ENCODE measurements at regions not wholly inside any gene's neighbourhood (a gene's known extent, or its start where the extent isn't known, plus 50 kb on each side); places are given as distances from the start of the nearest gene placed in this dataset.

- no peak for DNase-seq
Observed at GRCh38 chr14:104373855-104374717, 205.5 kb upstream of the C14orf180 start.

GRCh38 chr14:104374718-104375080 lies 204.9 kb upstream of the C14orf180 start:
- DNase-seq = no peak

GRCh38 chr14:104375551-104376201 lies 203.9 kb upstream of the C14orf180 start:
- DNase-seq = no peak

- no peak for DNase-seq
Observed at GRCh38 chr14:104376202-104377140, 203.1 kb upstream of the C14orf180 start.

- no peak for DNase-seq
Observed at GRCh38 chr14:104377256-104377655, 202.3 kb upstream of the C14orf180 start.

GRCh38 chr14:104378698-104379113 lies 200.9 kb upstream of the C14orf180 start:
- no peak for DNase-seq

GRCh38 chr14:104382361-104383087 lies 197.0 kb upstream of the C14orf180 start:
- DNase-seq = no peak

- DNase-seq = peak; percentile 76
Observed at GRCh38 chr14:104383088-104383995, 196.2 kb upstream of the C14orf180 start.

- DNase-seq = peak; percentile 72
Observed at GRCh38 chr14:104383996-104384775, 195.4 kb upstream of the C14orf180 start.

- DNase-seq = no peak
Observed at GRCh38 chr14:104384776-104385071, 194.8 kb upstream of the C14orf180 start.

GRCh38 chr14:104385111-104385510 lies 194.5 kb upstream of the C14orf180 start:
- DNase-seq = no peak

- DNase-seq = no peak
Observed at GRCh38 chr14:104385531-104386101, 193.9 kb upstream of the C14orf180 start.

- DNase-seq = peak; percentile 80
Observed at GRCh38 chr14:104386151-104386841, 193.3 kb upstream of the C14orf180 start.

GRCh38 chr14:104387022-104388010 lies 192.2 kb upstream of the C14orf180 start:
- peak; percentile 77 for DNase-seq

GRCh38 chr14:104388011-104388521 lies 191.5 kb upstream of the C14orf180 start:
- DNase-seq = no peak

GRCh38 chr14:104388541-104389325 lies 190.8 kb upstream of the C14orf180 start:
- DNase-seq = no peak

Data from NCI-H2171 treated with DMSO at 0.1 percent for 48 hours (cell line).